ENCODE measurements at regions not wholly inside any gene's neighbourhood (a gene's known extent, or its start where the extent isn't known, plus 50 kb on each side); places are given as distances from the start of the nearest gene placed in this dataset.

- Mint-ChIP-seq H3K27ac (ENCODE audit: unreplicated experiment) (no peak overlapping the region), H3K27me3 (ENCODE audit: low read depth) (no peaks in the 10 kb centered on the region), H3K4me1 (peaks cover 6% of the 10 kb centered on the region), H3K4me3 (no peak overlapping the region), H3K9me3 (peaks cover 4% of the 10 kb centered on the region), H3K36me3 (ENCODE audit: low read depth) (no peaks in the 10 kb centered on the region)
- no peak for DNase-seq (ENCODE audit: low read depth, low spot score)
- no peak for TF ChIP-seq CTCF (conservative IDR thresholded peaks at IDR 0.05)
Observed at GRCh38 chr14:44775248-44775647, 186.5 kb downstream of the KLHL28 start.

GRCh38 chr14:44774396-44774795, 187.4 kb downstream of the KLHL28 start:
- H3K4me3 Mint-ChIP-seq, result no peak overlapping the region
- peaks cover 4% of the 10 kb centered on the region for H3K9me3 Mint-ChIP-seq
- peaks cover 6% of the 10 kb centered on the region for H3K4me1 Mint-ChIP-seq
- no peaks in the 10 kb centered on the region for H3K27me3 Mint-ChIP-seq (ENCODE audit: low read depth)
- no peak for TF ChIP-seq CTCF (conservative IDR thresholded peaks at IDR 0.05)
- no peak for DNase-seq (ENCODE audit: low read depth, low spot score)
- H3K27ac Mint-ChIP-seq (ENCODE audit: unreplicated experiment), result no peak overlapping the region
- H3K36me3 Mint-ChIP-seq (ENCODE audit: low read depth), result no peaks in the 10 kb centered on the region

- Mint-ChIP-seq H3K36me3 (ENCODE audit: low read depth) (no peaks in the 10 kb centered on the region), H3K4me3 (no peak overlapping the region), H3K9me3 (peaks cover 4% of the 10 kb centered on the region), H3K4me1 (no peaks in the 10 kb centered on the region), H3K27ac (ENCODE audit: unreplicated experiment) (no peak overlapping the region), H3K27me3 (ENCODE audit: low read depth) (no peaks in the 10 kb centered on the region)
- DNase-seq (ENCODE audit: low read depth, low spot score), result no peak
- no peak for TF ChIP-seq CTCF (conservative IDR thresholded peaks at IDR 0.05)
Observed at GRCh38 chr14:44771496-44771895, 190.3 kb downstream of the KLHL28 start.

- no peaks in the 10 kb centered on the region for H3K4me1 Mint-ChIP-seq
- H3K4me3 Mint-ChIP-seq, result no peak overlapping the region
- no peak for TF ChIP-seq CTCF (conservative IDR thresholded peaks at IDR 0.05)
- no peak overlapping the region for H3K27ac Mint-ChIP-seq (ENCODE audit: unreplicated experiment)
- no peak for DNase-seq (ENCODE audit: low read depth, low spot score)
- no peaks in the 10 kb centered on the region for H3K36me3 Mint-ChIP-seq (ENCODE audit: low read depth)
- no peaks in the 10 kb centered on the region for H3K27me3 Mint-ChIP-seq (ENCODE audit: low read depth)
- H3K9me3 Mint-ChIP-seq, result peaks cover 4% of the 10 kb centered on the region
Observed at GRCh38 chr14:44770201-44770600, 191.5 kb downstream of the KLHL28 start.

GRCh38 chr14:44768935-44769334, 192.8 kb downstream of the KLHL28 start:
- Mint-ChIP-seq H3K4me3 (no peak overlapping the region), H3K9me3 (peaks cover 4% of the 10 kb centered on the region), H3K36me3 (ENCODE audit: low read depth) (no peaks in the 10 kb centered on the region), H3K4me1 (no peaks in the 10 kb centered on the region), H3K27ac (ENCODE audit: unreplicated experiment) (no peak overlapping the region), H3K27me3 (ENCODE audit: low read depth) (no peaks in the 10 kb centered on the region)
- no peak for TF ChIP-seq CTCF (conservative IDR thresholded peaks at IDR 0.05)
- DNase-seq (ENCODE audit: low read depth, low spot score), result no peak

- H3K27me3 Mint-ChIP-seq (ENCODE audit: low read depth), result no peaks in the 10 kb centered on the region
- H3K4me3 Mint-ChIP-seq, result no peak overlapping the region
- TF ChIP-seq CTCF (conservative IDR thresholded peaks at IDR 0.05), result no peak
- peaks cover 1% of the 10 kb centered on the region for H3K9me3 Mint-ChIP-seq
- H3K36me3 Mint-ChIP-seq (ENCODE audit: low read depth), result no peaks in the 10 kb centered on the region
- no peaks in the 10 kb centered on the region for H3K4me1 Mint-ChIP-seq
- no peak for DNase-seq (ENCODE audit: low read depth, low spot score)
- no peak overlapping the region for H3K27ac Mint-ChIP-seq (ENCODE audit: unreplicated experiment)
Observed at GRCh38 chr14:44767646-44768173, 194.0 kb downstream of the KLHL28 start.

Measured in neural crest cell (in vitro differentiated cells).